Ammon's horn (tissue), 1 donor: ENCODE measurements at regions not wholly inside any gene's neighbourhood (a gene's known extent, or its start where the extent isn't known, plus 50 kb on each side); places are given as distances from the start of the nearest gene placed in this dataset.

Experiments
- DNase-seq: peaks from one replicate; pipeline ENCODE4 v3.0.0-alpha.2; 2016; ENCODE audit warnings: low spot score

GRCh38 chr6:91453224-91453878, 866.5 kb upstream of the MAP3K7 start:
- no peak for DNase-seq

- no peak for DNase-seq
Observed at GRCh38 chr6:91449539-91449938, 862.7 kb upstream of the MAP3K7 start.

- no peak for DNase-seq
Observed at GRCh38 chr6:91447530-91448254, 860.8 kb upstream of the MAP3K7 start.

GRCh38 chr6:91447081-91447480, 860.2 kb upstream of the MAP3K7 start:
- DNase-seq, result no peak

GRCh38 chr6:91443405-91443804, 856.5 kb upstream of the MAP3K7 start:
- DNase-seq, result no peak

- no peak for DNase-seq
Observed at GRCh38 chr6:91442342-91442741, 855.5 kb upstream of the MAP3K7 start.

- DNase-seq, result no peak
Observed at GRCh38 chr6:91438570-91438969, 851.7 kb upstream of the MAP3K7 start.

- no peak for DNase-seq
Observed at GRCh38 chr6:91437315-91437729, 850.5 kb upstream of the MAP3K7 start.

- no peak for DNase-seq
Observed at GRCh38 chr6:91436448-91436847, 849.6 kb upstream of the MAP3K7 start.

GRCh38 chr6:91435630-91436029, 848.8 kb upstream of the MAP3K7 start:
- DNase-seq, result no peak

- no peak for DNase-seq
Observed at GRCh38 chr6:91434576-91434975, 847.7 kb upstream of the MAP3K7 start.

- DNase-seq, result no peak
Observed at GRCh38 chr6:91433660-91434534, 847.0 kb upstream of the MAP3K7 start.

- no peak for DNase-seq
Observed at GRCh38 chr6:91428953-91429560, 842.2 kb upstream of the MAP3K7 start.

- DNase-seq, result no peak
Observed at GRCh38 chr6:91428296-91428695, 841.4 kb upstream of the MAP3K7 start.

GRCh38 chr6:91420243-91420642, 833.4 kb upstream of the MAP3K7 start:
- DNase-seq, result no peak

- no peak for DNase-seq
Observed at GRCh38 chr6:91415031-91415605, 828.2 kb upstream of the MAP3K7 start.

- DNase-seq, result no peak
Observed at GRCh38 chr6:91412532-91412931, 825.7 kb upstream of the MAP3K7 start.

- no peak for DNase-seq
Observed at GRCh38 chr6:91407706-91408105, 820.8 kb upstream of the MAP3K7 start.

- no peak for DNase-seq
Observed at GRCh38 chr6:91392951-91393350, 806.1 kb upstream of the MAP3K7 start.

- DNase-seq, result no peak
Observed at GRCh38 chr6:91387290-91388059, 800.6 kb upstream of the MAP3K7 start.

GRCh38 chr6:91386204-91386603, 799.3 kb upstream of the MAP3K7 start:
- DNase-seq, result no peak
